ENCODE measurements at regions not wholly inside any gene's neighbourhood (a gene's known extent, or its start where the extent isn't known, plus 50 kb on each side); places are given as distances from the start of the nearest gene placed in this dataset.

DNA sequence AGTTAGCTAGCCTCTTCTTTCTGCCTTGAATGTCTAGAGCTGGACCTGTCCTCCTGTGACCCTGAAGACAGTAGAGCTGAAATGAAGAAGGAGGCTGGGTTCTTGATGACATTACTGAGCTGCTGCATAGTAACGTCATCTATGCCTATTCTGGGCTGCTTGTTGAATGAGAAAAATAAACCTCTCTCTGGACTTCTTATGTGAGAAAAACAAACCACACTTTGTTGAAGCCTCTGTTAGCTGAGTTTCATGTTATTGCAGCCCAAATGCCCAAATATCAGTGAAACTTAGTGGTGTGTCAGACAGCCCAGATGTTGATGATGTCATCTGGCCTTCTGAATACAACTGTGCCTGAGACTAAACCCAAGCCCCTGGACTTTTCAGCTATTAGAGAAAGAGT, 67.0 kb upstream of the MAX start:
- TF ChIP-seq FOXP2 (optimal IDR thresholded peaks at IDR 0.05; ENCODE audit: borderline replicate concordance, extremely low read depth, extremely low read length, insufficient read depth), result no peak
- TF ChIP-seq POLR2AphosphoS5 (IDR thresholded peaks at IDR 0.05; ENCODE audit: low read depth, low read length), result no peak
- TF ChIP-seq, protein P1, sequence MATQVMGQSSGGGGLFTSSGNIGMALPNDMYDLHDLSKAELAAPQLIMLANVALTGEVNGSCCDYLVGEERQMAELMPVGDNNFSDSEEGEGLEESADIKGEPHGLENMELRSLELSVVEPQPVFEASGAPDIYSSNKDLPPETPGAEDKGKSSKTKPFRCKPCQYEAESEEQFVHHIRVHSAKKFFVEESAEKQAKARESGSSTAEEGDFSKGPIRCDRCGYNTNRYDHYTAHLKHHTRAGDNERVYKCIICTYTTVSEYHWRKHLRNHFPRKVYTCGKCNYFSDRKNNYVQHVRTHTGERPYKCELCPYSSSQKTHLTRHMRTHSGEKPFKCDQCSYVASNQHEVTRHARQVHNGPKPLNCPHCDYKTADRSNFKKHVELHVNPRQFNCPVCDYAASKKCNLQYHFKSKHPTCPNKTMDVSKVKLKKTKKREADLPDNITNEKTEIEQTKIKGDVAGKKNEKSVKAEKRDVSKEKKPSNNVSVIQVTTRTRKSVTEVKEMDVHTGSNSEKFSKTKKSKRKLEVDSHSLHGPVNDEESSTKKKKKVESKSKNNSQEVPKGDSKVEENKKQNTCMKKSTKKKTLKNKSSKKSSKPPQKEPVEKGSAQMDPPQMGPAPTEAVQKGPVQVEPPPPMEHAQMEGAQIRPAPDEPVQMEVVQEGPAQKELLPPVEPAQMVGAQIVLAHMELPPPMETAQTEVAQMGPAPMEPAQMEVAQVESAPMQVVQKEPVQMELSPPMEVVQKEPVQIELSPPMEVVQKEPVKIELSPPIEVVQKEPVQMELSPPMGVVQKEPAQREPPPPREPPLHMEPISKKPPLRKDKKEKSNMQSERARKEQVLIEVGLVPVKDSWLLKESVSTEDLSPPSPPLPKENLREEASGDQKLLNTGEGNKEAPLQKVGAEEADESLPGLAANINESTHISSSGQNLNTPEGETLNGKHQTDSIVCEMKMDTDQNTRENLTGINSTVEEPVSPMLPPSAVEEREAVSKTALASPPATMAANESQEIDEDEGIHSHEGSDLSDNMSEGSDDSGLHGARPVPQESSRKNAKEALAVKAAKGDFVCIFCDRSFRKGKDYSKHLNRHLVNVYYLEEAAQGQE (IDR thresholded peaks at IDR 0.05; ENCODE audit: insufficient read depth in 1 of 2, low read depth in 2 of 2, low read length in 2 of 2), result no peak
- TF ChIP-seq TAF1 (IDR thresholded peaks at IDR 0.05; ENCODE audit: borderline replicate concordance, insufficient read depth, low read length), result no peak
- no peak for TF ChIP-seq SIN3A (IDR thresholded peaks at IDR 0.05; ENCODE audit: borderline replicate concordance, insufficient read depth, low read length)

DNA sequence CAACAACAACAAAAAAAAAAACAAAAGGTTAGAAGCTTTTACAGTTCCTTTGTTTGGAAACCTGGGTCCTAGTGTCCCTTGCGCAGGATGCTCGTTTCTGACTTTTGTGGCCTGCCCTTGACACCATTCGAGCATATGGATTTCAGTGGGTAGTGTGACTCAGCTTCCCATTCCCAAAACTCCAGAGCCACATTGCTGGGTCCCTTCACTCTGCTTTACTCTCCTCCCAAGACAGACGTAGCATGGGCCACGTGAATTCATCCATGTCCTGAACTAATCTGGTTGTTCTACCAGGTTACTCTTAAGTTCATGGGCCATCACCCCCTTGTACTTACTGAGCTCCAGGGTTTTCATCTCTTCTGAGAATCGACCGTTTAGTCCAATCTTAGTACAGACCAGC, 68.0 kb upstream of the MAX start:
- no peak for TF ChIP-seq POLR2AphosphoS5 (IDR thresholded peaks at IDR 0.05; ENCODE audit: low read depth, low read length)
- no peak for TF ChIP-seq FOXP2 (optimal IDR thresholded peaks at IDR 0.05; ENCODE audit: borderline replicate concordance, extremely low read depth, extremely low read length, insufficient read depth)
- no peak for TF ChIP-seq TAF1 (IDR thresholded peaks at IDR 0.05; ENCODE audit: borderline replicate concordance, insufficient read depth, low read length)
- TF ChIP-seq SIN3A (IDR thresholded peaks at IDR 0.05; ENCODE audit: borderline replicate concordance, insufficient read depth, low read length), result no peak
- TF ChIP-seq, protein P1 (IDR thresholded peaks at IDR 0.05; ENCODE audit: insufficient read depth in 1 of 2, low read depth in 2 of 2, low read length in 2 of 2), result no peak

DNA sequence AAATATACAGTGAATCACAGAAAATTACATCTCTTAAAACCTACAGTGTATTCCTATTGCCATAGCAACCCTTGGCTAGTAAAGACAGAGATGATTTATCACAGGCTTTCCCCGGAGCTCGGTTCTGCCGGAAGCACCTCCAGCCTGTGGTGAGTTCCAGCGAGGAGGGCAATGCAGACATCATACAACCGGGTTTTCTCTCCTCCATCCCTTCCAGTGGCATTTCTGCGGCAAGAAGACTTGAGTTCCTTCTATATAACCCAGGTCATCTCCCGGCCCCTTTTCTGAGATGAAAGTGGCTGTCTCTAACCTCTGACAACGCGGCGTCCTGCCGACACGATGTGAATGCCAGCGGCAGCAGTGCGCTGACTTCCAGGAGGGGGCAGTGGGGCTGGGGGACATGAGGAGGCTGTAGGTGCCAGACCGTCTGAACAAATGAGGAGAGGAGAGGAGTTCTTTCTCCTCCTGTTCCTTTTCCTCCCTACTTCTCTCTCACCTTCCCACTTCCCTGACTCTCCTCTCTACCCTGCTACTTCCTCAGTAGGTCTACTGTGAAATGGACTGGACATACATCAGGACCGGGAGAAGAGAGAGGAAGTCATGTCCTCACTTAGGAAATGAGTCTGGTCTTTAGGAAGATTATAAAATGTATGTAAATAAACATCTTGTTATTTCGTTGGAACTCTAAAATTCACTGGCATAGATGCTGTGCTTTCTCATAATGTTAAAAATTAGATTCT, 68.6 kb upstream of the MAX start:
- no peak for TF ChIP-seq TAF1 (IDR thresholded peaks at IDR 0.05; ENCODE audit: borderline replicate concordance, insufficient read depth, low read length)
- TF ChIP-seq, protein P1 (IDR thresholded peaks at IDR 0.05; ENCODE audit: insufficient read depth in 1 of 2, low read depth in 2 of 2, low read length in 2 of 2), result no peak
- TF ChIP-seq FOXP2 (optimal IDR thresholded peaks at IDR 0.05; ENCODE audit: borderline replicate concordance, extremely low read depth, extremely low read length, insufficient read depth), result no peak
- TF ChIP-seq POLR2AphosphoS5 (IDR thresholded peaks at IDR 0.05; ENCODE audit: low read depth, low read length), result no peak
- TF ChIP-seq SIN3A (IDR thresholded peaks at IDR 0.05; ENCODE audit: borderline replicate concordance, insufficient read depth, low read length), result no peak

DNA sequence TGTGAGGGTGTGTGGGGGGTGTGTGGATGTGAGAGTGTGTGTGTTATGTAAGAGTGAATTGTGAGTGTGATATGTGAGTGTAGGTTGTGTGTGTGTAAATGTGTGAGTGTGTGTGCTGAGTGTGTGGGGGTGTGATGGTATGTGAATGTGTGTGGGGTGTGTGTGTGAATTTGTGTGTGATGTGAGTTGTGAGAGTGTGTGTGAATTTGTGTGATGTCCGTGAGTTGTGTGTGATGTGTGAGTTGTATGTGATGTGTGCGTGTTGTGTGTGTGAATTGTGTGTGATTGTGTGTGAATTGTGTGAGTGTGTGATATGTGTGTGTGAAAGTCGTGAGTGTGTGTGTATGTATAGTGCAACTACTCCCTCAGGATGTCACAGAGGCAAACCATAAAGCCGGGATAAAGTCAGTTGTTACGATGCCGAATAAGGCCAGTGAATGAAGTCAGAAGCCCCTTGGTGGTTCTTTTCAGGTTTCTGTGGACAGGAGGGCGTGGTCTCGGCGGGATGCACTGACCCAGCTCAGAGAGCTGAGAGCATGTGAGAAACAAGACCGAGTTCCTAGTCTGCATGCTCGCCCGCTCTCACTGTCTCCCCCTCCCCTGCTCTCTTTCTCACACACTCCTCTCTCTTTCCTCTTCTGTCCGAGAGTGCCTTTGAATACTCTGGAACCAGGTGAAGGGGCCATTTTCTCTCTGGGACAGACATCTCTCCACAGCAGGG, 71.8 kb upstream of the MAX start:
- TF ChIP-seq FOXP2 (optimal IDR thresholded peaks at IDR 0.05; ENCODE audit: borderline replicate concordance, extremely low read depth, extremely low read length, insufficient read depth) (no peak), SIN3A (IDR thresholded peaks at IDR 0.05; ENCODE audit: borderline replicate concordance, insufficient read depth, low read length) (no peak), POLR2AphosphoS5 (IDR thresholded peaks at IDR 0.05; ENCODE audit: low read depth, low read length) (no peak), TAF1 (IDR thresholded peaks at IDR 0.05; ENCODE audit: borderline replicate concordance, insufficient read depth, low read length) (no peak)
- TF ChIP-seq, protein P1 (IDR thresholded peaks at IDR 0.05; ENCODE audit: insufficient read depth in 1 of 2, low read depth in 2 of 2, low read length in 2 of 2), result no peak
